ENCODE measurements at regions not wholly inside any gene's neighbourhood (a gene's known extent, or its start where the extent isn't known, plus 50 kb on each side); places are given as distances from the start of the nearest gene placed in this dataset.

DNA sequence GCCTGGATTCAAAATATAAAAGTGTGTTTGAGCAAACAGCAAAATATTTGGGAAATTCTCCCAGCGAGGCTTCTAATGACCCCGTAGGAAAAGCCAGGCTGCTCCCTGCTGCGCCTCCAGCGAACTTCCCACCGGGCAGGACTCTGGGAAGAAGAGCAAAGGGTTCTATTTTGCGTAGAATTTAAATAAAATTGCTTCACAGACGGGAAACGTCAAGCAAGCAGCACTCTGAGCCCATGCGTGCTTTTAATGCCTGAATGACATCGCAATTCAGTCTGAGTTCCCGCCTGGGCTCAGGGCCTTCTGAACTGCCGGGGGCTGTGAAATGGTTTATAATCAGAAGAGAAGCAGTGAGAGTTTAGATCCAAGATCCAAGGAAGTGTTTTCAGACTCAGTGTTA lies 775.1 kb downstream of the BRD1 start:
- DNase-seq = no peak

DNA sequence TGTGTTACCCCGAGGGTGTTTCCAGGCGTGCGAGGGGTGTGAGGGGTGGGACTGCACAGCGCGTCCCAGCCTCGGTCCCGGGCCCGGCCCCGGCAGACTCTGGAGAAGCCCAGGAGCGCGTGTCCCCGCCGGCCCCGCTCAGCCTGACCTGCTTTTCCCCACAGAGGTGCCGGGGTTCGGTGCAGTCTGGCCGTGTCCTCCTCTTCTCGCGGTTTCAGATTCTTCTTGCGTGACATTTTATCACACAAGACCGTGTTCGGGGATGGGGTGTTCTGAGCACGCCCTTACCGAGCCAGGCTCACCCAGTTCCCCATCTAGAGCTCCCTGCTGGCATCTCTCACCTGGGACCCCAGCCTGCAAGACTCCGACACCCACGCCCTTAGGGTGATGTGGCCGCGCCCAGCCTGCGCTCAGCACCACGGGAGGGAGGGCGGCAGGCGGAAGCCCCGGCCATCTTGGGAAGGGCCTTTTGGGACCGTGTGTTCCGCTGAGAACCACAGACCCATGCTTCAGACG lies 775.6 kb downstream of the BRD1 start:
- no peak for DNase-seq

GRCh38 chr22:49051491-49052022 lies 776.1 kb downstream of the BRD1 start:
- DNase-seq = no peak

DNA sequence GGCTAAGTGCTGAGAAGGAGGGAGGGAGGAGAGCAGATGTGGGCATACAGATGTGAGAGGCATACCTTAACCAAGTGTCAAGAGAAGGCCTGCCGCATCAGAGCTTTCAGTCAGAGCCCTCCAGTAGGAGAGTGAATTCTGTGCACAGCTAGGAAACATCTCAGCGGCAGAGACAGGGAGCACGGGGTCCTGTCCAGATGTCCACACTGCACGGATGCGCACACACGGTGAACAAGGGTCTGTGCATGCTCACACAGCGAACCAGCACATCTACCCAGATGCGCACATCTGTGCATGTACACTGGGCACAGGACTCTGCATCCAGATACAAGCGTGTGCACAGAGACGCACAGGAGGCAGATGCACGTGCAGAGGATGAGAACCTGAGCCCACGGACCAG lies 778.0 kb downstream of the BRD1 start:
- no peak for DNase-seq

GRCh38 chr22:49048591-49048990 lies 779.1 kb downstream of the BRD1 start:
- DNase-seq = no peak

DNA sequence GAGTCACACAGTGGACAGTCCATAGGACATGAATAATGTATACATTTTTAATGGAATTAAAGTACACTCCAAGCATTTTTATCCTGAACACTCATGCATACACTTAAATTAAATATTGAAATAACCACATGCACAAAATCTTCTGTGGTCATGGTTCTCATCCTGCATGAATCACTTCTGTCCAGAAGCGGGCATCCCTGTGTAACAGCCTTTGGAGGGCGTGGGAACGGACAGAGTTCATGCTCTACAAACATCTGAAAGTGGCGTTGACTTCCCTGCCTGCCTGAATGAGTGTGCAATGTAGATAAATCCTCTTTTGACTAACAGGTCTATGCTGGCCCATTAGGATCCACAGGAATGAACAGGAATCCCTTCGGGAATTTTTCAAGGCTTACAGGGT lies 780.2 kb downstream of the BRD1 start:
- DNase-seq = no peak

DNA sequence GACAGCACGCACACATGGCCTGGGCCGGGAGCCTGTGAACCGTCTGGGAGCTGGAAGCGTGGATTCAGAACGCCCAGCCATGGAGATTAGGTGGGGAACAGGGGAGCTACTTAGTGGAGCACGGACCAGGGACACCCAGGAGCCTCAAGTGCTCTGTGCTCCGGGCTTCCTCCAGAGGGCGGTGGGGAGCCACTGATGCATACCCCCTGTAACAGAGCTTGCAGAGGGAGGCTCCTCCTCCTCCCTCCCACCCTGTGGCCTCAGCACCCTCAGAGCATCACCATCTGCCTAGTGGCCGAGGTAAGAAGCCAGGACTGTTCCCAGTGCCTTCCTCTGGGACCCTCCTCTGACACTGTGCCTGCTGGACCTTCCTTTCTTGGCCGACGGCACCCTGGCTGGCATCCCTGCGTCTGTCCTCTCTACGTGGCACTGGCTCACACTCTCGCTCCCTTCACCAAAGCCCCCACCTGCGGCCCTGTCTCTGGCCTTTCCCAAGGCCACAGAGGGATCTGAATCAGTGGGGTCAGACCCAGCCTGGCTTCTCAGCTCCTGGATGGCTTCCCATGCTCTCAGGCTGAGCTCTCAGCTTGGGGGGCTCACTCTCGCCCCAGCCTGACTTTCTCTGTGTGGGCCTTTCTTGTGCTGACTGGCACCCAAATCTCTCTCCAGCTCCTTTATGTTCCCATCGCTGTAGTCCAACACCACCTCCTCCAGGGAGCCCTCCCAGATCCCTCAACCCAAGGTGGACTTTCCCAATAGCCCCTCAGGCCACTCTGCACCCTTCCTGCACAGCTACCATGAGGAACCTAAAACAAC lies 780.9 kb downstream of the BRD1 start:
- DNase-seq = no peak

DNA sequence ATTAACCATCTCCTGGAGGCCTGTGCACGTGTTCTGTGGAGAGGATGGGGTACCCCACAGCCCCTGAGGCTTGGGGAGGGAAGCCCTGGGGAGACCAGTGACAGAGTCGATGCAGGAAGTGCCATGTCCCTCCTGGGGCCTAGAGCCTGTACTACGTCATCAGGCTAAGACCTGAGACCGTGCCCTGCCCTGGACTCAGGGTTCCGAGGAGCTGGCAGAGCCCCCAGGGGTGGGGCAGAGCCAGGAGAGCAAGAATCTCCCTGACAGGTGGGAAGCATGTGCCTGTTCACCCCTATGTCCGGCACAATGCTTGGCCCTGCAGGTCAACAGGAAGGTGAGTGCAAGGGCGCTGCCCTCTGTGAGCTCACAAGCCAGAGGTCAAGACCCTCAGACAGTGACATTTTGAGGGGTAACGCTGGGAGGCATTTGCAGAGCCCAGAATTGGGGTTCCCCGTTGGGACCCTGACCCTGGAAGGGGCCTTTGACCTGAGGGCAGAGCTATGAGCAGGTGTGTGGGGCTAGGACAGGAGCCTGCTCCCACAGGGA lies 781.6 kb downstream of the BRD1 start:
- DNase-seq = no peak

DNA sequence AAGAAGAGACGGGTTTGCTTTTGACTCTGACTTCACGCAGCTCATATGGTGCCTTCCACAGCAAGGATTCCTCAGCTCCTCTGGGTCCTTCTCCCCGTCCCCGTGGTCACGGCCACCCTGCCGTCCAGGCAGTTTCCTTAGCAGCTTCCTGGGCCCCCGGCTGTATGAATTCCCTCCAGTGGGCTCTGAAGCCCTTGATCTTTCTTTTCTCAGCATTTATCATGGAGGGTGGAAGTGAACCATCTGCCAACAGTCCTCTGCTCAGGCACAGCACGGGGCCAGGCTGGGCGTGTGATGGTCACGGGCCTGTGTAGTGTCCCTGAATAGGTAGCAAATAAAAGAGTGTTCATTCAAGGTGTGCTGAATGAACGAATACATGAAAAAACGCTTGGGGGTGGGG lies 782.4 kb downstream of the BRD1 start:
- DNase-seq = no peak

DNA sequence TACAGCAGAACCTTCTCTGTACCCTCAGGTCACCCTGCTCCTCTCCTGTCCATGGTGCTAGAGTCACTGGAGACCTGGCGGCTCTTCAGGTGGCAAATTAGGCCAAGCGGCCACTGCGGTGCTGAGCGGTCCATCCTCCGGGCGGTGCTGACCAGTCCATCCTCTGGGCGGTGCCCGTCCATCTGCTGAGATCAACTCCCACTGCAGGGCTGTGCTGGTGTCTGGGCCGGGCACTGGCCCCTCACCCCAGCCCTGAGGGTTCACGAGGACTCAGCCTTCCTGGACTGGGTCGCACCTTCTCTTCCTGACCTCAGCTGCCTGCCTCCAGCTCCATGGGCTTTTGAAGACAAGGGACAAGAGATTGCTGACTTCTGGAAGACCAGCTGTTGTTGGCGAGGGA lies 782.9 kb downstream of the BRD1 start:
- no peak for DNase-seq

GRCh38 chr22:49044091-49044490 lies 783.6 kb downstream of the BRD1 start:
- DNase-seq = no peak

DNA sequence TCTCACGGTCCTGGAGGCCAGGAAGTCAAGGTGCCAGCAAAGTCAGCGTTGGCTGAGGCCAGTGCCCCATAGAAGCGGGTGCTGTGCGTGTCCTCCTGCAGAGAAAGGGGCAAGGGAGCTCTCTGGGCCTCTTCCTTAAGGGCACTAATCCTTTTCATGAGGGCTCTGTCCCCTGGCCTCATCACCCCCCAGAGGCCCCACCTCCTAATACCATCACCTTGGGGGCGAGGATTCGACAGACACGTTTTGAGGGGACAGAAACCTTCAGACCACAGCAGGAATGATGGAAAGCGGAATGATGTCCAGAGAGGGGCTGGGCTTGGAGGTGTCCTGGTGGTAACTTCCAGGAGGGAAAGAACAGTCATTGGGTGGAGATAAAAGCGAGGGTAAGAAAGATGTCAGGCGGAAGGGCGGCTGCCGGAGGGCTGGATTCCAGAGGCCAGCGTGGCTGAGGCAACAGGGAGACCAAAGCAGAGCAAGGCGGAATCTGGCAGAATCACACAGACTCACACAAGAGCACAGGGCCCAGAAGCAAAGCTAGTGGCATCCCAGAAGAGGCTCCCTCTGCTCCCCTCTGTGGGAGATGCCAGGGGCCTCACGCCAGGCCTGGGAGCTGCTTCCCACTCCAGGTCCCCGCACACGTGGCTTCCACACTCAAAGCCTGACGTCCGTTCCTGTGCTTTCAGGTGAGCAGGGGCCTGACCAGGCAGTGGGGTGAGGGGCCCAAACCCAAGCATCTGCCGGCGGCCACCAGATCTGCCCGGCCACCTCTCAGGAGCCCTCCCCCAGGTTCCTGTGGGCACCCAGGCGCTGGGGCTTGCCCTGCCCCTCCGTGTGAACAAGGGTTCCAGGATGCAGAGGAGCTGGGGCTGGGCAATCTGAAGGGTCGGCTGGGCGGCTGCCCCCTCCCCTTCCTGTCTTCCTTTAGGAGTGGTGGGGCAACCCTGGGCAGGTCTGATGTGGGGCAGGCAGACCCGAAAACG lies 784.5 kb downstream of the BRD1 start:
- DNase-seq = no peak

GRCh38 chr22:49042066-49042465 lies 785.6 kb downstream of the BRD1 start:
- no peak for DNase-seq

DNA sequence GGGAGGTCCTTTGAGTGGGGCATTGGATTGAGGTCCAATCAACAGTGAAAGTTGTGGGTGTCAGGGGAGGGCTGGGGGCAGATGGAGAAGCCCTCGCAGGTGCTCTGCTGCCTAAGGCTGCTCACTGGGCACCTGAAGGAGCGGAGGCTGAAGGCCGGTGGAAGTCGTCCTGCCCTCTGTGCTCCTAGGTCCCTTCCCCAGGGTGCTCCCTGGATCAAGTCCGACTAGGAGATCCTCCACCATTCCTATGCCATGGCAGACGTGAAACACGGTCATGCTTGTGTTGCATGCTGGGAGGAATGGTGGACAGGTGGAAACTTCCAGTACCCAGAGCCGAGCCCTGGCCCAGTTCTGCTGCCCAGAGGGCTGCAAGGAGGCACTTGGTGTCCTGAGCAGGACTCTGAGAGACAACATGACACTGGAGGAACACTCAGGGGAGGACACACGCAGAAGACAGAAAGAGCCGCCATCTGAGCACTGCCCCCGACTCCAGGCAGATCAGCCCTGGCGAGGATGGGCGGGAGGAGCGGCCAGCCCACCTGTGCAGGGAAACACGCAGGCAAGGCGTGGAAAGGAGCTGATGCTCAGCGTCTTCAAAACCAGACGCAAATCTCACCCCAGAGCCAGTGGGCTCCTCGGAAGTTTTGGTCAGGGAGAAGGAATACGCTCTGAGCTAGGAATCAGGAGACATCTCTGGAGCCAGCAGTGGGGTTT lies 786.8 kb downstream of the BRD1 start:
- no peak for DNase-seq

DNA sequence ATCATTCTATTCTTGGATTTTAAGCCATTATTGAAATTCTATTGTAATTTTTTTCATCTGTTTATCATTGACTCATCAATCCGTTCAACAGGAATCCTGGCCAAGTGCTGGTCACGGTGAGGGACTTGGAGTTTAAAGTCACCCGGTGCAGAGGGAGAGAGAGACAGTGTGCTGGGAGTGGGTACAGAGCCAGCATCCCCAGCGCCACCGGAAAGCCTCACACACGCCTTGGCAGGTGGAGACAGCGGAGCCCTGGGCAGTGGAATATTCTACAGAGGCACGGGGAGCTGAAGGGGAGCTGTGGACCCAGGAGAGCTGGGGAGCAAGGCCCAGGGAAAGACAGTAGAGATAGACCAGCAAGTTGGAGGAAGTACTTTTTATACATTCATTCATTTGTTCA lies 787.6 kb downstream of the BRD1 start:
- no peak for DNase-seq

GRCh38 chr22:49039625-49040024 lies 788.0 kb downstream of the BRD1 start:
- no peak for DNase-seq

DNA sequence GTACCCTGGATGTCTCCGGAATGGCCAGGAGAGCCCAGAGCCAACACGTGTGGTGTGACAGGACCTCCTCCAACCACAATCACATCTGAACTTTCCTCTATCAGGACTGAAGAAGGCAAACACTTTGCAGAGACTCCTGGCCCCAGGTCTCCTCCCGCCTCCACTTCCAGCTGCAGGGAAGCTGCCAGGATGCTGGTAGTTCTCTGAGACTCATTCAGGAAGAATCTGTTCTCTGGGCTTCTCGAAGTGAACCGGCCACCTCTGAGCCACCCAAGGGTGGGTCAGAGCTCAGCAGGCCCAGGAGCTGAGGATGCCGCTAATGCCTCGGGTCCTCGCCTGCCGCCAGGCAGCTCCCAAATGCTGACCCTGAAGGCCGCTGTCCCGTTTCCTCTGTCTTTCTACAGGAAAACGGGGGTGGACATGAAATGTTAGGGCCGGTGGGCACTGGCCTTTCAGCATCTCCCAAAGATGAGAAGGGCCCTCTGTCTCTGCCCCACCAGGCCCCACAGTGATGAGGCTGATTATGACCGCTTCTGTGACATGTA lies 789.9 kb downstream of the BRD1 start:
- no peak for DNase-seq

GRCh38 chr22:49036513-49036912 lies 791.2 kb downstream of the BRD1 start:
- DNase-seq = no peak

DNA sequence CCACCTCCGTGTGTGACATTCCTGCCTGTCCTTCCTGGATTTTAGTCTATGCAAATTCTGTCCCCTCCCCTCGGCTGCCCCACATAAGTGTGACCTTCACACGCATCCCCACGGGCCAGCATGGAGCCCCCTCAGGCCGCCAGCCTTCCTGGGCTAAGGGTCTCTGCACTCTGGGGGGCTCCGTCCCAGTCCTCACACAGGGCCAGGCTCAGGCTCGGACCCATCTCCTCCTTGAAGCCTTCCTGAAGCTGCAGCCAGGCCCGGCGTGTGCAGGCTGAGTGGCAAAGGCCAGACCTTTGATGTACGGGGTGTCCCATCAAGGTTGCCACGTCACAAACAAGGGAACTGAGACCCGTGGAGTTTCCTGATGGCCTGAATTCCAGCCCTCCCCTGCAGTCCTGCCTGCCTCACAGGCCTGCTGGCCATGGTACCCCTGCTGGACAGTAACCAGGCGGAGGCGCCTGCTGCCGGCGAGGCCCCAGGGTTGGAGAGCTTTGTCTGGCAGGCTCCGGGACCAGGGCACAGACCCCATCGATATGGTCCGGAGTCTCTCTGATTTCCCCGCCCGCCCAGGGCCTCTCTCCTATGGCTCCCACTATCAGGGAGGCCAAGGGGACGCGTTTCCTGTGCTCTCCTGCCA lies 791.7 kb downstream of the BRD1 start:
- DNase-seq = no peak

DNA sequence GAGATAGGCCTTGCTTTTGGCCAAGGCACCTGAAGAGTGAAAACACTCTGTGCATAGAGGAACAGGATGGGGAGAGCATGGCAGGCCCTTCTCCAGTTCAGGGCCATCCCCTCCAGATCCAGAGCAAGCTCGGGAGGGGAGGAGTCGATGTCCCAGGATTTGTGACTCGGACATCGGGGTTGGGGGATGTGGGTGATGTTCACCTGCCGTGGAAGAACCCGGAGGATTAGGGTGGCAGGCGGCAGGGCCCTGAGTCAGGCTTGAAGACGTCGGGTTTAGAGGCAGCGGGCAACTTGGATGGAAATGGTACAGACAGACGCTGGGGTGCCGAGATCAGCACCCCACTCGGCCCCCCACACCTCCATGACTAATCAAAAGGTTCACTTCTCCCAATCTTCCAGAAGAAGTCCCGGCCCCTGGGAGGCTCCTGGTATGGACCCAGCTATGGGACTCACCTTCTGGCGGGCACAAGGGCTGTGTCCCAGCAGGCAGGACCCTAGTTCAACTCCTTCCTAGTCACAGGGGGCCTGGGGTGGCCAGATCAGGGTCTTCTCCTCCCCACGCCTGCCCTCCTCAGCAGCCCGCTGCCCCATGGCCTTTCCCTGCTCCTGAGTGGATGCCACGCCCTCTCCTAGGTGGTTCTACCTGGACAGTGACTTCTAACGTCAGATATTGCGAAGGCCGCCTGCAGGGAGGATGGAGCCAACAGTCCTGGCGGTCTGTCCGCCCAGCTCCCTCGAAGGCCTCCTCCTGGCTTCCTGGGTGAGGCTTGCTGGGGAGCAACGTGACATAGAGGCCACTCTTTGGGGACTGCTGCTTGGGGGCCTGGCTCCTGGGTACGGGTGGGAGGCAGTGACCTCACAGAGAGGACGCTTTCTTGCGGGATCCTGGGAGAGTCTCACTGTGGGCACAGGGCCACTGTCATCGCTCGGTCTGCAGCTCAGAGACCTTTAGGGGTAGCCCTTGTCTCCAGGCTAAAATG lies 792.5 kb downstream of the BRD1 start:
- no peak for DNase-seq
